CD4-positive, CD25-positive, alpha-beta regulatory T cell (primary cell): ENCODE measurements at regions not wholly inside any gene's neighbourhood (a gene's known extent, or its start where the extent isn't known, plus 50 kb on each side); places are given as distances from the start of the nearest gene placed in this dataset.
A peak's percentile ranks its signal among the peaks of the same experiment; 100 is the strongest.

Source experiments
- ATAC-seq, 2 donors: fragments of 150-1000 bp; cut with Tn5 transposase; one replicate each; pipeline ENCODE4 v1.10.0; 2021; ENCODE audit warnings: low read depth in 2 of 2, moderate number of reproducible peaks in 2 of 2, moderate library complexity in 1 of 2
- DNase-seq, 3 donors: peaks; one replicate each; pipeline versions ENCODE4 v3.0.0 to v3.0.0-alpha.2; 2012 to 2022; ENCODE audit warnings: mixed read lengths in 1 of 3
- H3K27ac ChIP-seq: one replicate; pipeline ENCODE4 v1.7.0; 2013; ENCODE audit warnings: mild to moderate bottlenecking, low read length; ENCODE audit not compliant: insufficient read depth, poor library complexity, severe bottlenecking
- H3K27me3 ChIP-seq: one replicate; pipeline ENCODE4 v1.7.0; 2013; ENCODE audit warnings: low read length; ENCODE audit not compliant: control insufficient read depth, insufficient read depth
- H3K36me3 ChIP-seq: one replicate; pipeline ENCODE4 v1.7.0; 2013; ENCODE audit warnings: mild to moderate bottlenecking, low read length, moderate library complexity; ENCODE audit not compliant: control insufficient read depth, insufficient read depth
- H3K4me1 ChIP-seq: 2 replicates; pipeline ENCODE4 v1.7.0; 2013; ENCODE audit warnings: mild to moderate bottlenecking, low read length; ENCODE audit not compliant: insufficient read depth, control insufficient read depth, poor library complexity, severe bottlenecking
- H3K4me3 ChIP-seq: one replicate; pipeline ENCODE4 v1.7.0; 2013; ENCODE audit warnings: low read depth, mild to moderate bottlenecking, low read length, moderate library complexity
- H3K9me3 ChIP-seq, 2 experiments: 1 replicate in 1 of 2; 2 replicates in 1 of 2; pipeline ENCODE4 v1.7.0; 2013; ENCODE audit warnings: low read length in 2 of 2, mild to moderate bottlenecking in 1 of 2, moderate library complexity in 1 of 2; ENCODE audit not compliant: control insufficient read depth in 2 of 2
- H3K27ac Mint-ChIP-seq, 3 donors: one replicate each; pipeline ENCODE4 v1.8.0; 2020 to 2022; ENCODE audit warnings: mild to moderate bottlenecking in 3 of 3, mixed read lengths in 3 of 3, moderate library complexity in 2 of 3
- H3K27me3 Mint-ChIP-seq: one replicate; pipeline ENCODE4 v1.8.0; 2022; ENCODE audit warnings: mild to moderate bottlenecking, mixed read lengths
- H3K36me3 Mint-ChIP-seq: one replicate; pipeline ENCODE4 v1.8.0; 2020; ENCODE audit warnings: mixed read lengths
- H3K4me1 Mint-ChIP-seq, 4 donors: one replicate each; pipeline ENCODE4 v1.8.0; 2020 to 2022; ENCODE audit warnings: mixed read lengths in 4 of 4, mild to moderate bottlenecking in 1 of 4
- H3K4me3 Mint-ChIP-seq, 4 donors: one replicate each; pipeline ENCODE4 v1.8.0; 2020 to 2022; ENCODE audit warnings: mild to moderate bottlenecking in 4 of 4, mixed read lengths in 4 of 4, moderate library complexity in 3 of 4
- H3K9me3 Mint-ChIP-seq, 7 donors: one replicate each; pipeline ENCODE4 v1.8.0; 2020 to 2022; ENCODE audit warnings: mixed read lengths in 7 of 7, mild to moderate bottlenecking in 3 of 7, moderate library complexity in 2 of 7

DNA sequence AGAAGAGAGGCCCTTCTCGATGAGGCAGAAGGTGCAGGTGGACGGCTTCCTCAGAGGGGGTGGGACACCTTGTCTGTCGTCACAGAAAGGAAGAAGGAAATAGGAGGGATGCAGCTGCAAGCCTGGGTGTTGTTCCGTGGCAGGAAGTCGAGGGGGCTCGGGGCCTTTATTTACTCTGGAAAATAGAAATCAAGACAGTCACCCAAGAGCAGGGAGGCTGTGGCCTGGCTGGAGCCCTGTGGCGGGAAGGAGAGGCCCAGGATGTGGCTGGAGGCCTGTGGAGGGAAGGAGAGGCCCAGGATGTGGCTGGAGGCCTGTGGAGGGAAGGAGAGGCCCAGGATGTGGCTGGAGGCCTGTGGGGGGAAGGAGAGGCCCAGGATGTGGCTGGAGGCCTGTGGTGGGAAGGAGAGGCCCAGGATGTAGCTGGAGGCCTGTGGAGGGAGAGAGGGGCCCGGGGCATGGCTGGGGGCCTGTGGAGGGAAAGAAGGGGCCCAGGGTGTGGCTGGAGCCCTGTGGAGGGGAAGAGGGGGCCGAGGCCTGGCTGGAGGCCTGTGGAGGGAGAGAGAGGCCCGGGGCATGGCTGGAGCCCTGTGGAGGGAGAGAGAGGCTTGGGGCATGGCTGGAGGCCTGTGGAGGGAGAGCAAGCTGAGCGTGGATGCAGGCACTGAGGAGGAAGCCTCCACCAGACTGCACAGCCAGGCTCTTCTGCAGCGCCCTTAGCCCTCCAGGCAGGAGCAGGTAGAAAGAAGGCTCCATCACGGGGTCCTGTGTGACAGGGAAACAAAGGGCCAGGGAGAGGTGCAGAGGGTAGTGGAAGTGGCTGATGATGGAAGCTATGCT, 97.3 kb upstream of the SFMBT2 start:
- peaks cover 1 to 29% (median 7%) of the 10 kb centered on the region in 7 donors for H3K9me3 Mint-ChIP-seq
- H3K27ac ChIP-seq, result peak overlapping the region; percentile 59
- H3K4me3 Mint-ChIP-seq, result peak overlapping the region; percentile 16 to 95 (median 80)
- H3K36me3 ChIP-seq, result no peaks in the 10 kb centered on the region
- H3K9me3 ChIP-seq, result peaks cover 4 to 6% of the 10 kb centered on the region in 2 experiments
- H3K4me3 ChIP-seq, result no peak overlapping the region
- peaks cover 0 to 73% (median 38%) of the 10 kb centered on the region in 4 donors for H3K4me1 Mint-ChIP-seq
- H3K36me3 Mint-ChIP-seq, result peaks cover 13% of the 10 kb centered on the region
- H3K27ac Mint-ChIP-seq, result peak overlapping the region; percentile 46 to 96 (median 89)
- H3K27me3 ChIP-seq, result no peaks in the 10 kb centered on the region
- H3K4me1 ChIP-seq, result peaks cover 16% of the 10 kb centered on the region
- H3K27me3 Mint-ChIP-seq, result no peaks in the 10 kb centered on the region
- peak in 1 of 2 donors; percentile 24 for ATAC-seq
- DNase-seq, result peak in 1 of 3 donors; percentile 66

DNA sequence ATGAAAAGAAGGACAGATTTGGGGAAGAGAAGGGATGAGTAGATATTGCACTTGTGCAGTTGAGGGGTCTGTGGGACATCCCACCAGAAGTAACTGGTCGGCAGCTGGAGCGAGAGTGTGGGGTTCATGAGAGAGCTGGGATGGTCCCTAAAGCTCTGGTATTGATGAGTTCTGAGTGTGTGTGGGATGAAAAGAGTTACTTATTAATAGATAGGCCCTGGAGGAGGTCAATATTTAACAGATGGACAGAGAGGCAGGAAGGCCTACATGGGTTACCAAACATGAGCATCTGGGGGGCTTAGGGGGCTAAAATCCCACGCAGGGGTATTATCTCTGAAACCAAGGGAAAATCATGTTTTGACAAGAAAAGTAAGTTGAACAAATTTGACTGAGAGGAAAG, 95.7 kb upstream of the SFMBT2 start:
- Histone ChIP-seq H3K27ac (no peak overlapping the region), H3K27me3 (no peaks in the 10 kb centered on the region), H3K9me3 (peaks cover 4 to 6% of the 10 kb centered on the region in 2 experiments), H3K36me3 (no peaks in the 10 kb centered on the region), H3K4me3 (no peak overlapping the region), H3K4me1 (peaks cover 10% of the 10 kb centered on the region)
- ATAC-seq (no peak), DNase-seq (no peak)
- peaks cover 0 to 63% (median 36%) of the 10 kb centered on the region in 4 donors for H3K4me1 Mint-ChIP-seq
- H3K27me3 Mint-ChIP-seq, result no peaks in the 10 kb centered on the region
- H3K4me3 Mint-ChIP-seq, result peak overlapping the region; percentile 12 to 70 (median 36)
- H3K36me3 Mint-ChIP-seq, result peaks cover 13% of the 10 kb centered on the region
- peaks cover 1 to 28% (median 6%) of the 10 kb centered on the region in 7 donors for H3K9me3 Mint-ChIP-seq
- peak overlapping the region in 2 of 3 donors; percentile 27 to 89 for H3K27ac Mint-ChIP-seq

DNA sequence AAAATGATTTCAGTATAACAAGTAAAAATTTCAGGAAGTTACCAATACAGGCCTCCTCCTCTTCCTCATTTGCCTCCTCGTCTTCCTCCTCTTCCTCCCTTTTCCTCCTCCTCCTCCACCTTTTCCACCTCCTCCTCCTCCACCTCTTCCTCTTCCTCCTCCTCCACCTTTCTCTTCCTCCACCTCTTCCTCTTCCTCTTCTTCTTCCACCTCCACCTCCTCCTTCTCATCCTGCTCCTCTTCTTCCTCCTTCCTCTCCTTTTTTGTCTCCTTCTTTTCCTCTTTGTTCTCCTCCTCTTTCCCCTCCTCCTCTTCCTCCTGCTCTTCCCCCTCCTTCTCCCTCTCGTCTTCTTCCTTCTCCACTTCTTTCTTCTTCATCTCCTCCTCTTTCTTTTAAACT, 94.4 kb upstream of the SFMBT2 start:
- DNase-seq (no peak), ATAC-seq (no peak)
- Histone ChIP-seq H3K27ac (no peak overlapping the region), H3K4me1 (peaks cover 10% of the 10 kb centered on the region), H3K4me3 (no peak overlapping the region), H3K9me3 (peaks cover under 1 to 6% of the 10 kb centered on the region in 2 experiments), H3K36me3 (no peaks in the 10 kb centered on the region), H3K27me3 (no peaks in the 10 kb centered on the region)
- Mint-ChIP-seq H3K4me3 (no peak overlapping the region), H3K27ac (peak overlapping the region in 2 of 3 donors; percentile 48 to 94), H3K9me3 (peaks cover 2 to 19% (median 5%) of the 10 kb centered on the region in 7 donors), H3K4me1 (peaks cover 0 to 56% (median 34%) of the 10 kb centered on the region in 4 donors), H3K27me3 (no peaks in the 10 kb centered on the region), H3K36me3 (peaks cover 13% of the 10 kb centered on the region)

DNA sequence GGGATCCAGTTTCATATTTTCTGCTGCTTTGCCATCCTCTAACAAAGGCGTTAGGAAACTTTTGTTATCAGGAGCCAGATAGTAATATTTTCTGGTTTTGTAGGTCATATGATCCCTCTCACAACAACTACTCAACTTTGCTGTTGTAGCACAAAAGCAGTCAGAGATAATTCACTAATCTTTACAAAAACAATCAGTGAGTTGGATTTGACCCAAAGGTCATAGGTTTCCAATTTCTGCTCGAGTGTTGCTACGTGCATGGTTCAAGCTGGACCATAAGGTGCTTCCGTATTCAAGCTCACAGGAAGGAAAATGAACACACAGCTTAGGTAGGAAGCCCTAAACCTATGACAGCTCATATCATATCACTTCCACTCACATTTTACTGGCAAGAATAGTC, 92.4 kb upstream of the SFMBT2 start:
- DNase-seq, result no peak
- Mint-ChIP-seq H3K27me3 (no peaks in the 10 kb centered on the region), H3K27ac (no peak overlapping the region), H3K36me3 (peaks cover 5% of the 10 kb centered on the region), H3K4me3 (no peak overlapping the region), H3K4me1 (peaks cover 0 to 40% (median 24%) of the 10 kb centered on the region in 4 donors), H3K9me3 (peaks cover 0 to 5% (median 2%) of the 10 kb centered on the region in 7 donors)
- H3K4me3 ChIP-seq, result no peak overlapping the region
- peaks cover 6% of the 10 kb centered on the region for H3K4me1 ChIP-seq
- no peaks in the 10 kb centered on the region for H3K9me3 ChIP-seq
- H3K36me3 ChIP-seq, result no peaks in the 10 kb centered on the region
- no peak overlapping the region for H3K27ac ChIP-seq
- H3K27me3 ChIP-seq, result no peaks in the 10 kb centered on the region
- ATAC-seq, result no peak

DNA sequence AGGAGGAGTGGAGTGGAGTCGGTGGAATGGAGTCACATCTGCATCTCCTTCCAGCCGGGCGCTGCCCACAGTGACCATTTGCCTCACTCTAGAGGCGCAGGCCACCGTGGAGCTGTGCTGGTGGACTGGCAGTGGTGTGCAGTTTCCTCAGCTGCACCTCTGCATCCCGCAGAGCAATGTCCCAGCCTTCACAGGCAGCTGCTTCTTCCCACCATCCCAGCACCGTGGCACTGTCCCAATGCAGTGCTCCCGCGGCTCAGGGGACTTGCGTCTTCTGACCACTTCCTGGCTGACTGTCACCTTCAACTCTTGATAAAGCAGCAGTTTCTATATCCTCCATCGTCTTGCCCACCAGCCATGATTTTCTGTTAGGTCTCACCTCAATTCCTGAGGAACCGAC, 90.3 kb upstream of the SFMBT2 start:
- Mint-ChIP-seq H3K4me3 (peak overlapping the region in 1 of 4 donors; percentile 23), H3K4me1 (peaks cover 0 to 29% (median 14%) of the 10 kb centered on the region in 4 donors), H3K27me3 (no peaks in the 10 kb centered on the region), H3K9me3 (peaks cover 0 to 5% (median 0%) of the 10 kb centered on the region in 7 donors), H3K27ac (peak overlapping the region in 1 of 3 donors; percentile 38), H3K36me3 (peaks cover under 1% of the 10 kb centered on the region)
- DNase-seq, result no peak
- no peak overlapping the region for H3K27ac ChIP-seq
- H3K36me3 ChIP-seq, result no peaks in the 10 kb centered on the region
- H3K4me1 ChIP-seq, result no peaks in the 10 kb centered on the region
- no peaks in the 10 kb centered on the region for H3K27me3 ChIP-seq
- ATAC-seq, result no peak
- no peaks in the 10 kb centered on the region for H3K9me3 ChIP-seq
- H3K4me3 ChIP-seq, result no peak overlapping the region

DNA sequence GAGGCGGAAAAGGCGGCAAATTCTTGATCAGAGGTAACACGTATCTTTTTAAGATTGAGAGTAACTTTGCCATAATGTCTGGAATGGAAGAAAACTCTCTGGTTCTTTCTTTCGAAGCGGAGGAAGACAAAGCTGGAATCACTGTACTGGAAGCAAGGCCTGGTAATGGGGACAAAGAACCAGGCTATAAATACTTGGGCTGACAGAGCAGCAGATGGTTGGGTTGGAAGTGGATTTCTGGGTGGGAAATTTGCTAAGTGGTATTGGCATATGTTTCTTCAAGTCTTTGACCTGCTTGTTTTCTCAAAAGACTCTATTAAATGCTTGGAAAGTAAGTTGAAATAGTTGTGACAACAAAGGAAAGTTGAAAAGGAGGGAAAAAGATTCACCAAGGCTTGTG, 87.3 kb upstream of the SFMBT2 start:
- H3K36me3 Mint-ChIP-seq, result no peaks in the 10 kb centered on the region
- H3K4me1 ChIP-seq, result no peaks in the 10 kb centered on the region
- no peak for ATAC-seq
- peaks cover 0 to 43% (median 17%) of the 10 kb centered on the region in 4 donors for H3K4me1 Mint-ChIP-seq
- H3K9me3 Mint-ChIP-seq, result peaks cover 0 to 4% (median 0%) of the 10 kb centered on the region in 7 donors
- H3K4me3 Mint-ChIP-seq, result no peak overlapping the region
- H3K27me3 Mint-ChIP-seq, result no peaks in the 10 kb centered on the region
- no peaks in the 10 kb centered on the region for H3K27me3 ChIP-seq
- no peak overlapping the region for H3K27ac ChIP-seq
- no peak overlapping the region for H3K27ac Mint-ChIP-seq
- H3K4me3 ChIP-seq, result no peak overlapping the region
- H3K9me3 ChIP-seq, result no peaks in the 10 kb centered on the region
- H3K36me3 ChIP-seq, result no peaks in the 10 kb centered on the region
- DNase-seq, result no peak

DNA sequence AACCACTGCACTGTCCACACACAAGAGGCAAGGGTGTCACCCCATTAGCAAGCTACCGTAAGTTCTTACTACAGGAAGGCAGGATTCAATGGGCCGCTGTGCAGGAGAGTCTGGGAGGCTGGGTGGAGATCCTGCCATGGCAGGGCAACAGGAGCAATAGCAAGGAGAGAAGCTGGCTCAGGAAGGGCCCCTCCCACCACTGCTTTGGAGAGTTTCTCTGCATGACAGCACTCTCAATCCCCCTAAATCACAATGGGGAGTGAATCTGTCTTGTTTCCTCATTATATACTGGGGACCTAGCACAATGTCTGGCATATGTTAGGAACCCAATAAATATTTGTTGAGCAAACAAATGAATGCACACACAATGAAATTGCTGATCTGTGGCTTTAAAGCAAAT, 83.2 kb upstream of the SFMBT2 start:
- Mint-ChIP-seq H3K27me3 (no peaks in the 10 kb centered on the region), H3K4me1 (peaks cover 23 to 67% (median 34%) of the 10 kb centered on the region in 4 donors), H3K9me3 (peaks cover 0 to 3% (median 0%) of the 10 kb centered on the region in 7 donors), H3K4me3 (no peak overlapping the region), H3K27ac (peak overlapping the region in 1 of 3 donors; percentile 59), H3K36me3 (no peaks in the 10 kb centered on the region)
- ATAC-seq, result no peak
- H3K4me1 ChIP-seq, result peaks cover 19% of the 10 kb centered on the region
- H3K36me3 ChIP-seq, result no peaks in the 10 kb centered on the region
- H3K9me3 ChIP-seq, result no peaks in the 10 kb centered on the region
- no peaks in the 10 kb centered on the region for H3K27me3 ChIP-seq
- DNase-seq, result no peak
- H3K4me3 ChIP-seq, result no peak overlapping the region
- no peak overlapping the region for H3K27ac ChIP-seq
